Fibroblast of lung (primary cell): ENCODE measurements at regions not wholly inside any gene's neighbourhood (a gene's known extent, or its start where the extent isn't known, plus 50 kb on each side); places are given as distances from the start of the nearest gene placed in this dataset.

Source experiments
- EZH2 ChIP-seq: IDR thresholded peaks from 2 replicates; pipeline ENCODE4 v1.5.1; 2012; ENCODE audit warnings: low read length, control low read depth, mild to moderate bottlenecking; ENCODE audit errors: missing control alignments
- TF ChIP-seq, protein P1 (sequence below), 2 donors: IDR thresholded peaks in 1 of 2; conservative IDR thresholded peaks in 1 of 2; 1 replicate in 1 of 2; 2 replicates in 1 of 2; pipeline ENCODE4 v1.5.1; 2011 to 2012; ENCODE audit warnings: low read length in 2 of 2, control low read depth in 1 of 2, inconsistent platforms in 1 of 2, low read depth in 1 of 2, mild to moderate bottlenecking in 1 of 2

GRCh38 chrX:42025861-42026260 is 102.5 kb upstream of the CASK start:
- no peak for TF ChIP-seq EZH2
- TF ChIP-seq, protein P1, sequence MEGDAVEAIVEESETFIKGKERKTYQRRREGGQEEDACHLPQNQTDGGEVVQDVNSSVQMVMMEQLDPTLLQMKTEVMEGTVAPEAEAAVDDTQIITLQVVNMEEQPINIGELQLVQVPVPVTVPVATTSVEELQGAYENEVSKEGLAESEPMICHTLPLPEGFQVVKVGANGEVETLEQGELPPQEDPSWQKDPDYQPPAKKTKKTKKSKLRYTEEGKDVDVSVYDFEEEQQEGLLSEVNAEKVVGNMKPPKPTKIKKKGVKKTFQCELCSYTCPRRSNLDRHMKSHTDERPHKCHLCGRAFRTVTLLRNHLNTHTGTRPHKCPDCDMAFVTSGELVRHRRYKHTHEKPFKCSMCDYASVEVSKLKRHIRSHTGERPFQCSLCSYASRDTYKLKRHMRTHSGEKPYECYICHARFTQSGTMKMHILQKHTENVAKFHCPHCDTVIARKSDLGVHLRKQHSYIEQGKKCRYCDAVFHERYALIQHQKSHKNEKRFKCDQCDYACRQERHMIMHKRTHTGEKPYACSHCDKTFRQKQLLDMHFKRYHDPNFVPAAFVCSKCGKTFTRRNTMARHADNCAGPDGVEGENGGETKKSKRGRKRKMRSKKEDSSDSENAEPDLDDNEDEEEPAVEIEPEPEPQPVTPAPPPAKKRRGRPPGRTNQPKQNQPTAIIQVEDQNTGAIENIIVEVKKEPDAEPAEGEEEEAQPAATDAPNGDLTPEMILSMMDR (conservative IDR thresholded peaks at IDR 0.05 in 1 of 2, IDR thresholded peaks at IDR 0.05 in 1 of 2; ENCODE audit: low read depth in 1 of 2, low read length in 2 of 2) = no peak
